Right renal cortex interstitium (tissue), 3 donors: ENCODE measurements at regions not wholly inside any gene's neighbourhood (a gene's known extent, or its start where the extent isn't known, plus 50 kb on each side); places are given as distances from the start of the nearest gene placed in this dataset.
"Not testable (repeated sequence)": the region's sequence is repeated elsewhere in the genome, so short reads cannot be mapped to it uniquely, and the experiment has no call there.

Experiments used
- DNase-seq, 3 donors: peaks; one replicate each; pipeline ENCODE4 v3.0.0-alpha.2; 2013; ENCODE audit warnings: low read depth in 3 of 3, low spot score in 2 of 3

DNA sequence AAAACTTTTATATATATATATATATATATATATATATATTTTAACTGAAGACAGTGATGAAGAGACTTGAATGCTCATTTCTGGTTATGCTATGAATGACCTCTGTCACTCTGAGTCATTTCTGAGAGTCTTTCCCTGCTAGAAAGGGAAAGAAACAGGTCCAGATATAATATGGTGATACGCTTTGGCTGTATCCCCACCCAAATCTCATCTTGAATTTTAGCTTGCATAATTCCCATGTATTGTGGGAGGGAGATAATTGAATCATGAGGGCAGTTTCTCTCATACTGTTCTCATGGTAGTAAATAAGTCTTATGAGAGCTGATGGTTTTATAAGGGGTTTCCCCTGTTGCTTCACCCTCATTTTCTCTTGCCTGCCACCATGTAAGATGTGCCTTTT lies 254.1 kb upstream of the IGFBP7 start:
- DNase-seq, result no peak

GRCh38 chr4:57363346-57363745 lies 253.2 kb upstream of the IGFBP7 start:
- DNase-seq, result no peak

GRCh38 chr4:57360681-57361080 lies 250.5 kb upstream of the IGFBP7 start:
- DNase-seq, result no peak

GRCh38 chr4:57355101-57355665 lies 245.0 kb upstream of the IGFBP7 start:
- no peak for DNase-seq

DNA sequence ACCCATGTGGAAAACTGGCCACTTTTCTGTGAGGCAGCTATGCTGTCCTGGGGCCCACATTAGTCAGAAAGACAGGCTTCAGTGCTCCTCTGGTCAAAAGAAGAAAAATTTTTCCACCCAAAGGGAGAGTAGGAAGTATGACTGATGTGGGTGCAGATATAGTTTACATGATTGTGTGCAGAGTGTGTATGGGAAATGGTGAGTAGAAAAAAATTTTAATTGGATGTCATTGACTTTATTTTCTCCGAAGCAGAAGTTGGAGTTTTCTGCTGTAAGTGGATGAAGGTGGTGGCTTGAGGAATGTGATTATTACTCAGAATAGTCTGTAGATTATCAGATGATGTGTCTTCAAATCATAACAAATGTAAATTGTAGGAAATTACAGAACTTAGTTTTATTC lies 241.5 kb upstream of the IGFBP7 start:
- no peak for DNase-seq

DNA sequence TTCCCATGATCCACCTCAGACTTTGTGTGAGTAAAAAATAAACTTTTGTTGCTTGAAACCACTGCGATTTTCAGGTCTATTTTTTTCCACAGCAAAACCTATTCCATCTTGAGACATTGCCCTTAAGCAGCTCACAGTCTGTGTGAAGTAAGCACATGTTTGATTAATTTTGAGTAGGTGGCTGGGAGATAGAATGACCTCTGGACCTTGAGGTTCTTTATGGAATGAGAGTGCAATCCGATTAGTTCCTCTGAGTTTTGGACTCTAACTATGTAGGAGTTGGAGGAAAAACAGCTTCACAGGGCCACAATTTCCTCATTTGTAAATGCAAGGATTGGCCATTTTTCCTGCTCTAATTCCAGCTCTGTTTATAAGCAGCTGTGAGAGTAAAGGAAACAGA lies 234.1 kb upstream of the IGFBP7 start:
- no peak for DNase-seq

- DNase-seq, result no peak
These were observed 232.2 kb upstream of the IGFBP7 start for GRCh38 chr4:57342411-57342810.

GRCh38 chr4:57338861-57339260 lies 228.7 kb upstream of the IGFBP7 start:
- DNase-seq, result not testable (repeated sequence)

DNA sequence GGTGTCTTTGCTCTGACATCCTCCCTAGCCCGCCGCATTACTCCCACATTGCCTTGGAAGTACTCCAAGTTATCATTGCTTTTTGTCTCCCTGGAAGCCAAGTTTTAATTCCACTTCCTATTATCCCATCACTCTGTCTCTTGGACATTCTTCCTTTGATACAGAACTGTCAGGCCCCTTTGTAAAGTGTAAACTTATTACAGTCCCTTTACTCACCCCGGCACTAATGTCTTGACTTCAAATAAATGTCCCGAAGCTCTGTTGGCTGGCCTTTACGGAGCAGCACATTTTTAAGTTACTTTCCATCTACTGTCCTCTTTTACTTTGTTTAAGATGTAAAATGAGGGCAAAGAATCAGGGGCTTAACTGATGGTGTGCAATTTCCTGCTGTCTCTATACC lies 223.5 kb upstream of the IGFBP7 start:
- DNase-seq, result no peak

DNA sequence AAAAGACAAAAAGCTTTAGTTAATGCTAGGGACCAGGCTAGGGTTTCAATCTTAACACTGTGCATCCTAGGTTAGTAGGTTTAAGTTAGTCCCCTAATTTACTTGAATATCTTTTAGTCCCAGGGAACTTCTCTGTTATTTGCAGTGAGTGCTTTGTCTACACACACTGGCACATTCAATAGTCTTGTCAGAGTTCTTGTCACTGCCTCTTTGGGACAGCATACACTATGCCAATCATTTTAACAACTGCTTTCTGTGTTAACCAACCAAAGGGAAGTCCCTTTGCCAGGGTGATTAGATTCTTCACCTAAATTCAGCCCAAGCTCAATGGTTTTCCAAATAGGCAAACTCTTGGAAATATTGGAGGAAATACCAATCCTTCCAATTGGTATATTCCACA lies 221.8 kb upstream of the IGFBP7 start:
- no peak for DNase-seq

DNA sequence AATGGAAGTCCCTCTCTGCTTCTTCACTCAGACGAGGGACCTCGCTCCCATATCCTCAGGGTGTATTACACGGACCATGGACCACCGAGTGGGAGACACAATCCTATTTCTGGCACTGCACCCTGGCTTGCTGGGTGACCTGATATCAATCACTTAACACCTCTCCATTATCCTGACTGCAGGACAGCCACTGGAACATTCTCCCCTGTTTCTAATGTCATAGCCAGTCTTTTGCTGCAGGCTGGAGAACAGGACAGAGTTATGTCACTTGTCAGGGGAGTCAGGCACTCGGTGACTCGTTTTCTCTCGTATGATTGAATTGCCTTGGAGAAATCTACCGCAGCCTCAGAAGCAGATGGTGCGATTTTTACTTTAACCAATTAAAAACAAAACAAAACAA lies 219.1 kb upstream of the IGFBP7 start:
- DNase-seq, result no peak

- DNase-seq, result no peak
These were observed 214.6 kb upstream of the IGFBP7 start for GRCh38 chr4:57324673-57325307.

DNA sequence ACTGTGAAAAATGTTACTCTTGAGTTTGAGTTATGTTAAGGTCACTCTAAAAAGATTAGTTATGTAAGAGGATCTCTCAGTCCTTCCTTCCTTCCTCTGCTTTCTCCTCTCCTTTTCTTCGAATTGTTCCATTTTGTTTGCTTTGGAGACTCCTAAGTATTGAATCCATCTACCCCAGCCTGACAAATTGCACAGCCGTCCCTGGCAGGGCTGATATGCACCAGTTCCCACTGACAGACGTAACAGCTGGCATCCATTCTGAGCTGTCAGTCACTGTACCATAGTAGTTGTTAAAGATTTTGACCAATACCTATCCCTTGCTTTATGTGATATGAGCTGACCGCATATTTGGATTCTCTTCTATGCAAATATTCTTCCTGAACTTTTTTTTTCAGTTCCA lies 210.7 kb upstream of the IGFBP7 start:
- DNase-seq, result no peak

GRCh38 chr4:57320217-57320616 lies 210.0 kb upstream of the IGFBP7 start:
- DNase-seq, result no peak

DNA sequence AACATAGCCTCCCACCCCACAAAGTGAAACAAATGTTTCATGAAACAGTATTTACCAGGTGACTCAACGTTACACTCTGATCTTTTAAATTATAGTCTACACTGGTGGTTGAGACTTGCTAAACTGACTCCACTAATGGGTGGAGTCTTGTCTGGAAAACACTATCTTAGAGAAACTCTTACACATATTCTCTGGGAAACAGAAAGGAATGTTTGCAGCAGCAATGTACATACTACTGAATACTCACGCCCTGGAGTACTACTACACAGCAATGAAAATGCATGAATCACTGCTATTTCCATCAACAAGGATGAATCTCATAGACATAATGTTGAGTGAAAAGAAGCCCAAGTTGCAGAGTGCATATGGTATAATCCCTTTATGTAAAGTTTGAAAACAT lies 208.5 kb upstream of the IGFBP7 start:
- no peak for DNase-seq

- DNase-seq, result no peak
These were observed 204.5 kb upstream of the IGFBP7 start for GRCh38 chr4:57314636-57315035.

GRCh38 chr4:57312296-57312695 lies 202.1 kb upstream of the IGFBP7 start:
- DNase-seq, result no peak

DNA sequence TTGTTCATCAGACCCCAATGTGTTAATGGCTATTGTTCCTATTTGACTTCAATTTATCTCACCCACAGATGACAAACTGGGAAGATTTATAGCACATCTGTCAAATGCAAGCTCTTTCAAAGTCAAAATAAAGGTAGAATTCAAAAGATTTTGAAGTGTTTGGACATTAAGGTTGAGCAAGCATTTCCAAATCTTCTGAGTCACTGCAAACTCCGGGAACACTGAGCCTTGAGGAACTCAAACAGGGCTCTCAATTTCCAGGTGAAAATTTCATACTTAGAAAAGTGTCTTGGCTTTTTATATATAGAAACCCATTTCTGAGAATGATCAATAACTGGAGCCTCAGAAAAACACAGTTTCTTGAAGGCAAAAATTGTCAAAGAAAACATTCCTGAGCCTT lies 199.5 kb upstream of the IGFBP7 start:
- no peak for DNase-seq

GRCh38 chr4:57308301-57308700 lies 198.1 kb upstream of the IGFBP7 start:
- DNase-seq, result no peak

GRCh38 chr4:57305836-57306235 lies 195.7 kb upstream of the IGFBP7 start:
- DNase-seq, result no peak

DNA sequence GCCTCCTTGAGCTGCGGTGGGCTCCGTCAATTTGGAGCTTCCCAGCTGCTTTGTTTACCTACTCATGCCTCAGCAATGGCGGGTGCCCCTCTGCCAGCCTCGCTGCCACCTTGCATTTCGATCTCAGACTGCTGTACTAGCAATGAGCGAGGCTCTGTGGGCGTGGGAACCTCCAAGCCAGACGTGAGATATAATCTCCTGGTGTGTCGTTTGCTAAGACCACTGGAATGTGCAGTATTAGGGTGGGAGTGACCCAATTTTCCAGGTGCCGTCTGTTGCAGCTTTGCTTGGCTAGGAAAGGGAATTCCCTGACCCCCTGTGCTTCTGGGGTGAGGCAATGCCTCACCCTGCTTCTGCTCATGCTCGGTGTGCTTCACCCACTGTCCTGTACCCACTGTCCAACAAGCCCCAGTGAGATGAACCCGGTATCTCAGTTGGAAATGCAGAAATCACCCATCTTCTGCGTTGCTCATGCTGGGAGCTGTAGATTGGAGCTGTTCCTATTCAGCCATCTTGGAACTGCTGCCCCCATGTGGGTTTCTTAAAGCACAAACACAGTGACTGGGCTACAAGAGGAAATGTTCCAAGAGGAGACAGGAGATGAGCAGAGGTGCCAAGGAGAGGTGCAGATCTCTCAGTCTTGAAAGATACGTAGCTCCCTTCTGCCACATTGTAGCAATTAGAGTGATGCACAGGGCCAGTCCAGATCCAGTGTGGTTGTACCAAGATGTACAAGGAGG lies 193.0 kb upstream of the IGFBP7 start:
- DNase-seq, result no peak

GRCh38 chr4:57300300-57300699 lies 190.1 kb upstream of the IGFBP7 start:
- not testable (repeated sequence) for DNase-seq
